Pancreas (tissue), 10 donors: ENCODE measurements at regions not wholly inside any gene's neighbourhood (a gene's known extent, or its start where the extent isn't known, plus 50 kb on each side); places are given as distances from the start of the nearest gene placed in this dataset.

Source experiments
- ATAC-seq, 4 donors: fragments of 200-7000 bp; cut with Tn5 transposase; one replicate each; pipeline versions ENCODE4 v1.8.0 to v1.9.1; 2020; ENCODE audit warnings: mild to moderate bottlenecking in 4 of 4, moderate library complexity in 4 of 4
- DNase-seq, 6 donors: peaks; one replicate each; pipeline ENCODE4 v3.0.0-alpha.2; 2020
- FAIRE-seq: peaks from 2 replicates; lab custom pipeline; 2012; peaks lifted over from hg19 to GRCh38; lab: Jason Lieb, UNC
- H3K27ac ChIP-seq, 4 donors: fragments of 200-600 bp; sonication (generic); 1 replicate in 3 of 4; 2 replicates in 1 of 4; pipeline versions ENCODE4 v1.5.0 to v1.8.0; 2020
- H3K27me3 ChIP-seq, 4 donors: fragments of 200-600 bp; one replicate each; pipeline ENCODE4 v1.8.0; 2021
- H3K36me3 ChIP-seq, 3 donors: fragments of 200-600 bp; sonication (generic) in 1 of 3; one replicate each; pipeline versions ENCODE4 v1.5.0 to v1.8.0; 2020 to 2021
- H3K4me1 ChIP-seq, 3 donors: fragments of 200-600 bp; one replicate each; pipeline ENCODE4 v1.8.0; 2021
- H3K4me3 ChIP-seq, 4 donors: fragments of 200-600 bp; sonication (generic) in 2 of 4; one replicate each; pipeline versions ENCODE4 v1.5.0 to v1.8.0; 2020 to 2021
- H3K9me3 ChIP-seq, 4 donors: fragments of 200-600 bp; one replicate each; pipeline ENCODE4 v1.8.0; 2021
- CTCF ChIP-seq, 4 donors: fragments of 200-600 bp; sonication (generic) in 3 of 4; IDR thresholded peaks; one replicate each; pipeline versions ENCODE4 v1.5.0 to v1.8.0; 2021; ENCODE audit warnings: antibody characterized with exemption in 4 of 4
- WGBS, 2 donors: extraction: QIAGEN DNeasy Blood & Tissue Kit; methylation state at CpG; one replicate each; pipeline ENCODE4 v1.1.7; 2013; 5-methylcytosine and 5-hydroxymethylcytosine counted together
- intact Hi-C, 3 donors: fragments of 100-400 bp; cut with DNase I; formaldehyde crosslinking; loops; one replicate each; pipeline versions ENCODE4 v1.11.1 to v1.14.2; 2022
- donor health status: healthy with polysubstance abuse.
- donor health status: DM: no; HTN: no; CAD: no; lungs with moderate emphysema.
- donor health status: DM: no; HTN: no; CAD: no.
- donor health status: control.
- donor health status: control.
- donor health status: Bipolar disorder and iron deficiency.
- donor health status: DM: yes; HTN: yes; CAD: no.
- donor health status: DM: no; HTN: no; CAD: no.
- donor health status: DM: no; HTN: no; CAD: no.
- donor health status: DM: yes; HTN: yes; CAD: no.

GRCh38 chr7:70883750-70884439 is 248.0 kb upstream of the GALNT17 start:
- intact Hi-C loops: no loop called here
- FAIRE-seq (no peak), ATAC-seq (no peak), DNase-seq (no peak)
- no peaks in the 10 kb centered on the region for H3K9me3 ChIP-seq
- no peak for TF ChIP-seq CTCF (IDR thresholded peaks at IDR 0.05)
- H3K27me3 ChIP-seq: no peaks in the 10 kb centered on the region
- no peak overlapping the region for H3K27ac ChIP-seq
- WGBS, 2 donors: 57 to 58% methylated on average over 5 of the region's 5 CpGs
- H3K36me3 ChIP-seq: no peaks in the 10 kb centered on the region
- no peak overlapping the region for H3K4me3 ChIP-seq
- H3K4me1 ChIP-seq: no peaks in the 10 kb centered on the region

GRCh38 chr7:70884440-70884764 is 247.5 kb upstream of the GALNT17 start:
- no peak for TF ChIP-seq CTCF (IDR thresholded peaks at IDR 0.05)
- Histone ChIP-seq H3K27me3 (no peaks in the 10 kb centered on the region), H3K36me3 (no peaks in the 10 kb centered on the region), H3K4me1 (no peaks in the 10 kb centered on the region), H3K9me3 (no peaks in the 10 kb centered on the region), H3K27ac (no peak overlapping the region), H3K4me3 (no peak overlapping the region)
- DNase-seq (no peak), FAIRE-seq (no peak), ATAC-seq (no peak)
- intact Hi-C loops: no loop called here

DNA sequence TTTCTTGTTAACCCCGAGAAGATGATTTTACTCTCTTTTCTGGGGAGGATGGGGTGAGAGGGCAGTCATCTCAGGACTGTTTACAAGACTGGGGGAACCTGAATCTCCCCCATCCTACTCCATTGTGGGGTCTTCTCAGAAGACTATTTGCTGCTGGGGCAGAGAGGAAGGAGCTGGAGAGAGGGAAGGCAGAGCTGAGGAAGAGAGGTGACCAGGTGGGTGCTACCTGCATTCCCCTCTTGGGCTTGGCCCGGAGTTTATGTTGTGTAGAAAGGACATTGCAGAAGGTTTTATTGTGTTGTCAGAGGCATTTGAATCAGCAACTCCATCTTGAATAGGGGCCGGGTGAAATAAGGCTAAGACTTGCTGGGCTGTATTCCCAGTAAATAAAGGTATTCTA is 247.1 kb upstream of the GALNT17 start:
- Histone ChIP-seq H3K27ac (no peak overlapping the region), H3K4me3 (no peak overlapping the region), H3K27me3 (no peaks in the 10 kb centered on the region), H3K9me3 (no peaks in the 10 kb centered on the region), H3K4me1 (no peaks in the 10 kb centered on the region), H3K36me3 (no peaks in the 10 kb centered on the region)
- no peak for DNase-seq
- TF ChIP-seq CTCF (IDR thresholded peaks at IDR 0.05): no peak
- no peak for FAIRE-seq
- intact Hi-C loops: no loop called here
- 60% methylated on average over 3 of the region's 3 CpGs for WGBS, 2 donors
- no peak for ATAC-seq

DNA sequence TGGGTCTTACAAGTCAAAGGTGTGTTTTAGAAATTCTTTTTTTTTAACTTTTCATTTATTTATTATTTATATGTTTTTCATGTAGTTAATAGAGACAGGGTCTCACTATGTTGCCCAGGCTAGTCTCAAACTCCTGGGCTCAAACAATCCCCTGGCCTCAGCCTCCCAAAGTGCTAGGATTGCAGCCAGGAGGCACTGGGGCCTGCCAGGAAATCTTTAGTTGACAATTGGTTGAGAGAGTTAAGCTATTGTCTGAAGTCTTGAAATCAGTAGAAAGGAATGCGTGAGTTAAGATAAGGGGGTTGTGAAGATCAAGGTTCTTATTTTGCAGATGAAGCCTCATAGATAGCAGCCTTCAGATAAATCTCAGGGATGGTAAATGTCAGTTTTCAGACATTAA is 245.4 kb upstream of the GALNT17 start:
- no peak for TF ChIP-seq CTCF (IDR thresholded peaks at IDR 0.05)
- H3K27ac ChIP-seq: no peak overlapping the region
- DNase-seq (no peak), FAIRE-seq (no peak), ATAC-seq (no peak)
- H3K4me3 ChIP-seq: no peak overlapping the region
- intact Hi-C loops: no loop called here
- no peaks in the 10 kb centered on the region for H3K9me3 ChIP-seq
- 14 to 15% methylated on average over 1 of the region's 1 CpG for WGBS, 2 donors
- H3K27me3 ChIP-seq: no peaks in the 10 kb centered on the region
- H3K4me1 ChIP-seq: no peaks in the 10 kb centered on the region
- H3K36me3 ChIP-seq: no peaks in the 10 kb centered on the region

GRCh38 chr7:70887186-70887585 is 244.8 kb upstream of the GALNT17 start:
- WGBS, 2 donors: 43 to 70% methylated on average over 1 of the region's 1 CpG
- FAIRE-seq: no peak
- no peaks in the 10 kb centered on the region for H3K4me1 ChIP-seq
- H3K27ac ChIP-seq: no peak overlapping the region
- H3K4me3 ChIP-seq: no peak overlapping the region
- no peak for ATAC-seq
- DNase-seq: no peak
- H3K27me3 ChIP-seq: no peaks in the 10 kb centered on the region
- no peaks in the 10 kb centered on the region for H3K9me3 ChIP-seq
- intact Hi-C loops: no loop called here
- TF ChIP-seq CTCF (IDR thresholded peaks at IDR 0.05): no peak
- no peaks in the 10 kb centered on the region for H3K36me3 ChIP-seq
